ENCODE measurements at regions not wholly inside any gene's neighbourhood (a gene's known extent, or its start where the extent isn't known, plus 50 kb on each side); places are given as distances from the start of the nearest gene placed in this dataset.

- Histone ChIP-seq H3K9ac (ENCODE audit: low read length in 3 of 3) (no peak overlapping the region), H3K4me3 (ENCODE audit: low read length in 3 of 3) (no peak overlapping the region), H3K36me3 (ENCODE audit: control insufficient read depth in 2 of 3, insufficient read depth in 3 of 3, low read length in 3 of 3) (no peaks in the 10 kb centered on the region), H3K27me3 (ENCODE audit: control insufficient read depth, insufficient read depth, low read length) (no peaks in the 10 kb centered on the region), H3K4me1 (ENCODE audit: control insufficient read depth in 2 of 3, insufficient read depth in 2 of 3, low read depth in 1 of 3, low read length in 3 of 3) (no peaks in the 10 kb centered on the region), H3K9me3 (ENCODE audit: control insufficient read depth in 2 of 3, insufficient read depth in 1 of 3, low read length in 3 of 3) (no peaks in the 10 kb centered on the region), H3K27ac (ENCODE audit: low read depth in 2 of 2, low read length in 2 of 2) (no peak overlapping the region)
- no peak for FAIRE-seq
- no peak for DNase-seq
- no peak for TF ChIP-seq CTCF (IDR thresholded peaks at IDR 0.05; ENCODE audit: borderline replicate concordance, extremely low read depth, insufficient read depth)
- intact Hi-C loops (cut with DNase I): no loop called here
These were observed 208.6 kb downstream of the FOXL1 start for GRCh38 chr16:86786994-86787393.

GRCh38 chr16:86787538-86787937 lies 209.2 kb downstream of the FOXL1 start:
- Histone ChIP-seq H3K4me3 (ENCODE audit: low read length in 3 of 3) (no peak overlapping the region), H3K27ac (ENCODE audit: low read depth in 2 of 2, low read length in 2 of 2) (no peak overlapping the region), H3K9ac (ENCODE audit: low read length in 3 of 3) (no peak overlapping the region), H3K4me1 (ENCODE audit: control insufficient read depth in 2 of 3, insufficient read depth in 2 of 3, low read depth in 1 of 3, low read length in 3 of 3) (no peaks in the 10 kb centered on the region), H3K36me3 (ENCODE audit: control insufficient read depth in 2 of 3, insufficient read depth in 3 of 3, low read length in 3 of 3) (no peaks in the 10 kb centered on the region), H3K9me3 (ENCODE audit: control insufficient read depth in 2 of 3, insufficient read depth in 1 of 3, low read length in 3 of 3) (no peaks in the 10 kb centered on the region), H3K27me3 (ENCODE audit: control insufficient read depth, insufficient read depth, low read length) (no peaks in the 10 kb centered on the region)
- FAIRE-seq (peak; percentile 96), DNase-seq (no peak)
- intact Hi-C loops (cut with DNase I): no loop called here
- no peak for TF ChIP-seq CTCF (IDR thresholded peaks at IDR 0.05; ENCODE audit: borderline replicate concordance, extremely low read depth, insufficient read depth)

GRCh38 chr16:86789621-86790051 lies 211.3 kb downstream of the FOXL1 start:
- intact Hi-C loops (cut with DNase I): no loop called here
- no peaks in the 10 kb centered on the region for H3K4me1 ChIP-seq (ENCODE audit: control insufficient read depth in 2 of 3, insufficient read depth in 2 of 3, low read depth in 1 of 3, low read length in 3 of 3)
- no peak overlapping the region for H3K4me3 ChIP-seq (ENCODE audit: low read length in 3 of 3)
- DNase-seq: peak in 3 of 5 donors; percentile 48 to 66 (median 59)
- H3K9me3 ChIP-seq (ENCODE audit: control insufficient read depth in 2 of 3, insufficient read depth in 1 of 3, low read length in 3 of 3): no peaks in the 10 kb centered on the region
- no peak for TF ChIP-seq CTCF (IDR thresholded peaks at IDR 0.05; ENCODE audit: borderline replicate concordance, extremely low read depth, insufficient read depth)
- no peak overlapping the region for H3K9ac ChIP-seq (ENCODE audit: low read length in 3 of 3)
- no peak overlapping the region for H3K27ac ChIP-seq (ENCODE audit: low read depth in 2 of 2, low read length in 2 of 2)
- H3K27me3 ChIP-seq (ENCODE audit: control insufficient read depth, insufficient read depth, low read length): no peaks in the 10 kb centered on the region
- no peaks in the 10 kb centered on the region for H3K36me3 ChIP-seq (ENCODE audit: control insufficient read depth in 2 of 3, insufficient read depth in 3 of 3, low read length in 3 of 3)
- FAIRE-seq: no peak

Measured in kidney (tissue), 13 donors.